G401 (cell line): ENCODE measurements at regions not wholly inside any gene's neighbourhood (a gene's known extent, or its start where the extent isn't known, plus 50 kb on each side); places are given as distances from the start of the nearest gene placed in this dataset.

Experiments
- DNase-seq: peaks from one replicate; pipeline ENCODE4 v3.0.0-alpha.2; 2015; ENCODE audit warnings: low spot score
- in situ Hi-C: cut with HindIII; loops from 2 replicates; pipeline ENCODE4 v1.10.0; 2016; ENCODE audit warnings: low sequenced_read_pairs, mixed read lengths

DNA sequence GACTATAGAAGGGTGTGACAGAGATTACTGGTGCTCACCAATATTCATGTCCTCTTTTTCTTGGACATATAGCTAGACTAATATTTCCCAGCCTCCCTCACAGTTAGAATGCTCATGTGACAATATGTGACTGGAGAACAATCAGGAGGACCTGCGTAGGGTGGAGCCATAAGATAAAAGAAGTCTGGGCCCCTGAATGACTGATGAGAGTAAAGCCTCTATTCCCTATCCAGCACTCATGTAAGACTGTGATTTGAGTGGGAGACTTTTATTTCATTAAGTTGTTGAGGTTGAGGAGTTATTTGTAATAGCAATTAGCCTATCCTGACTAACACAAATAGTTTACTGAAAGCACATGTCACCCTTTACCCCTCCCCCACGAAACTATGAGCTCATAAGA lies 1247.1 kb upstream of the TENM4 start:
- in situ Hi-C loops = no loop called here
- DNase-seq = no peak

DNA sequence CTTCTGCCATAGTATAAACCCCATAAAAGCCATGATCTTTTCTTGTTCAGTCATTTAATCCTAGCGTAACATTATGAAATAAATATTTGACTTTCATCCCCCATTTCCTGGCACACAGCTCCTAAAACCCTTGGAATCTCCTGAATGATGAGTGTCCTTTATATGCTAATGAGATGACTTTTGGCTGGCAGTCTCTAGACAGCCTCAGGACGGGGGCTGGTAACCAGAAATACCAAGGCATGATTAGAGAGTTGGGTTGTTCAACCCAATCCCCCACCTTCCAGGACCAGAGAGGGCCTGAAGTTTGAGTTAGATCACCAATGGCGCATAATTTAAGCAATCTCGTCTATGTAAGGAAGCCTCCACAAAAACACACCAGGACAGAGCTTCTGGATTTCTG lies 1246.1 kb upstream of the TENM4 start:
- DNase-seq = no peak
- in situ Hi-C loops = no loop called here

DNA sequence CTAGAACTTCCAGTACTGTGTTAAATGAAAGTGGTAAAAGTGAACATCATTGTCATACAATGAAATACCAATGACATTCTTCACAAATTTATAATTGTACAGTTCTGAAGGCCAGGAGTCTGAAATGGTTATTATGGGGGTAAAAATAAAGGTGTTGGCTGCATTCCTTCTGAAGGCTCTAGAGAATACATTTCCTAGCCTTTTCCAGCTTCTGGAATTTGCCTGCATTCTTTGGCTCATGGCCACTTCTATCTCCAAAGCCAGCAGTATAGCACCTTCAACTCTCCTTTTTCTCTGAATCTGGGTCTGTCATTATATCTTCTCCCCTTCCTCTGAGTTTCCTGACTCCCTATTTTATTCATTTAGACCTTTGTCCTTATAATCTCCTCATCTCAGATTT lies 1232.7 kb upstream of the TENM4 start:
- no peak for DNase-seq
- in situ Hi-C loops = no loop called here

DNA sequence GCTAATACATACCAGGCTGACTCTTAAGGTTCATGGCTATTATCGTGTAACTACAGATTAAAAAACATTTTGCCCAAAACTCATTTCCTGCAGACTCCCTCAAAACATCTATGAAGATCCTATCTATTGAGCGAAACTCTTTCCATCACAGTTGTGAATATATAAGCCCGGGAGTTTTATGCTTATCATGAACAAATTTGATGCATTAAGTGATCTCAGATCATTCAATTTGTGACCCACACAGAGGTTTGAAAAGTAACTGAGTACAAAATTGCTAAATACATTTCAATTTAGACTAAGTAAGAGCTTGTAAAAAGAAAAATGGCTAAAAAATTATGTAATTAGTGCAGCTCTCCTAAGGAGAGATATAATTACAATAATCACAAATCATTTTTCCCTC lies 1228.8 kb upstream of the TENM4 start:
- DNase-seq = no peak
- in situ Hi-C loops = no loop called here

DNA sequence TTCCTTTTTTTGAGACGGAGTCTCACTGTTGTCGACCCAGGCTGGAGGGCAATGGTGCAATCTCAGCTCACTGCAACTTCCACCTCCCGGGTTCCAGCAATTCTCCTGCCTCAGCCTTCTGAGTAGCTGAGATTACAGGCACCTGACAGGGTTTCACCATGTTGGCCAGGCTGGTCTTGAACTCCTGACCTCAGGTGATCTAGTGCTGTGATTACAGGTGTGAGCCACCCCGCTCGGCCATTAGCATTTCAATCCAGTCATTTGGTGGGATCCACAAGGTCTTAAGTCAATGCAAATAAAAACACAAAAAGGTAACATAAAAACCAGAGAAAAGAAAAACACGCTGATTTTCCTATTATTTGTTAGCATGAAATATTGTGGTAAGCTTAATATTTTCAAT lies 1227.2 kb upstream of the TENM4 start:
- in situ Hi-C loops = no loop called here
- DNase-seq = no peak

DNA sequence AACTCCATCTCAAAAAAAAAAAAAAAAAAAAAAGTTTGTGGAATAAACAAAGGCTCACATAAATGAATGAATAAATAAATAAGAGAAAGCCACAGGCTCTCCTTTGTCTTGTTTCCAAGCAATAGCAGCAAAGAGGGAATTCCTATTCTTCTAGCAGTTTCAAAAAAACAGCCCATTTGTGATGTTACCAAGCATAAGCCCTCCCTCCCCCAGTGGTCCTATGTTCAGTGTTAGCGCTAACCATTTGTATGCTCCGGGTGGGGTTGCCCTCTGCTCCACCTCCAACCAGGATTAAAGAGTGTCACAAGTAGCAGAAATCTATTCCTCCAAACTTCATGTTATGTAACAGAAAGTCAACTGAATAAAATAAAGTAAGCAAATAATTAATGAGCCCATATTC lies 1215.0 kb upstream of the TENM4 start:
- DNase-seq = no peak
- in situ Hi-C loops = no loop called here

DNA sequence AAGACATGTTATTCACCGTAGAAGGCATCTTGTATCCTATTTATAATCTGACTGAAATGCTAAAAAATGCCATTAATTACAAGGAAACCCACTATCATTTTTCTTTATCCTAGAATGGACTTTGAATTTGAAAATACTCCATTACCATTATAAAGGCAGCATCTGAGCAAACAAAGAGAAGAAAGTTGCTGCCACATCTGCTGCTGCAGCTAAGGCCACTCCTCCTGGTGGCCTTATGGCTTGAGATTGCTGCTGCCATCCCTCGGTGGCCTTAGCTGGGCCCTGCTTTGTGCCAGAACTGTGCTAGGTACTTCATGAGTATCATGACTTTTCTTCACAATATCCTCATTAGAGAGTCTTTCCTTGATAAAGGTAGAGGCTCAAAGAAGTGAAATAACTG lies 1210.1 kb upstream of the TENM4 start:
- in situ Hi-C loops = no loop called here
- no peak for DNase-seq

DNA sequence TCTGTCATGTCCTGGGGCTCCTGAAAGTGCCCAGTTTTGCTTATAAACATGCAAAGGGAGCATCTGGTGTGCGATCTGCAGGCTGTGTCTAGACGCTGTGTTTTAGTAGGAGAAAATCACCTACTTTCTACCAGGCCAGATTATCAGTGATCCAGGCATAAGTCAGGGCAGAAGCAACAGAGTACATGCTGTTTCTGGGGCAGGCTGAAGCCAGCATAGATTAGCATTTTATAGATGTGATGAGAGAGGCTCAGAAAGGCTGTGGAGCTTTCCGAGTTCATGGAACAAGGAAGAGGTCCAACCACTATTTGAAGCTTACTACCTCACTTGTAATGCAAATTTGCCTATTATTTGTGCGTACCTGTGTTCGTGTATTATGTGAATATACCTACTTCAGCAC lies 1208.4 kb upstream of the TENM4 start:
- DNase-seq = no peak
- in situ Hi-C loops = no loop called here

DNA sequence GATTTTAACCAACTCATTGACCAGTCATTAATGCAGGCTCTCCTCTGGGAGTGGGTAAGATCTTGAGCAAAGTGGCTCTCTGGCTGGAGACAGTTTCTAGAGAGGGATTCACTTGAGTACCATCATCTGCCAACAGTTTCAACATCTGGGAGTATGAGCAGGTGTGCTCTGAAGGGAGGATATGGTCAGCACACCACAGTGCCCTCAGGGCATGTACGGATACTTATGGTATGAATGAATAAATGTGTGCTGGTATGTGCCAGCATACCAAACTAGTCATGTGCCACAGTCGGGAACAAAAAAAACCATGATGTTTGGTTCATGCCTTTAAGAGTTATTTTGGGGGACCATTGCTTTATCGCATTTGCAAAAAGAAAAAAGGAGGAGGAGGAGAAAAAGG lies 1197.5 kb upstream of the TENM4 start:
- no peak for DNase-seq
- in situ Hi-C loops = no loop called here

DNA sequence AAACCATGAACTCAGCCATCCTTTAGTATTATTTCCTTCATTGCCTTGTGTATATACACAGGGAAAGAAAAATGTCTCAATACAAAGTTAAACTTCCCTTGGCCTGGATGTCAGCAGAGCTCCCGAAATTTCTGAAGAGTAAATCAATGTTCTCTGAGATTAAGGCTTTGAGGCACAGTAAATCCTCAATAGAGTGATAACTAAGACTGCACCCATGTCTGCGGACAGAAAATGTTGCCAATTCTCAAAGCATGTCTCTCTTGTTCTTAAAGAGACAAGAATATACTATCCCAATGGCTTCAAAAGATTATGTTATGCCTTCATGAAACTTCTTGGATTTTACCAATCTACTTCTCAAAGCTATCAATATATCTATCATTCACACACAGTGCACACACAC lies 1196.7 kb upstream of the TENM4 start:
- in situ Hi-C loops = no loop called here
- DNase-seq = no peak

DNA sequence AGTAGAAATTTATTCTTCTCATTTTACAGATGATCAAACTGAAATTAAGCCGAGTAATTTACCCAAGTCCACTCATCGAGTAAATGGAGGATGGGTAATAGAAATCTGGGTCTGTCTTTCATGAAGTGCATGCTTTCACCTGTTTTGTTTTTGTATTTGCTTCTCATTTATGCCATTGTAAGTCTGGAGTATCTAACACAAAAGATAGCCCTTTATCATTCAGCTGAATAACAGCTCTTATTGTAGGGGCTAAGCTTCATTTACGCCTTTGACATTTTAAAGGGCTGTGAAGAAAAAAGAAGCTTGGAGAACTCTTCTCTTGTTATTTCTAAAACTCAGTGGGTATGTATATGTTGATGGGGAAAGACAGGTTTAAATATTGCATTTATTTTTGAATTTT lies 1196.2 kb upstream of the TENM4 start:
- in situ Hi-C loops = no loop called here
- no peak for DNase-seq

DNA sequence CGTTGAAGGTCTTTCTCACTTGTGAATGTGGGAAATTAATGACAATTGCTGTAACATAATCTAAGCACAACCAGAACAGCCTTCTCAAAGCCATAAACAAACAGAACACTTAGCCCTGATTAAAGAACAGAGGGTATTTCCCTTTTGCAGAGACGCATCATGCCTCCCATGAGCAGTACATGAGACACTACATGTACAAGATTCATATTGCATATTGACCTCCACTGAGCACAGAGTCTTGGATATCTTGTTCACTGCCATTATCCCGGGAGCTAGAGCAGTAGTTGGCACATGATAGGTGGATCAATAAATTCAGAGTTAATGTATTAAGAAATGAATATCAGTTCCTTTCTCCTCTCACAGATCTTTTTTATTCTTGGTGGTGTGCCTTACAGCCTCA lies 1194.3 kb upstream of the TENM4 start:
- in situ Hi-C loops = no loop called here
- DNase-seq = no peak

DNA sequence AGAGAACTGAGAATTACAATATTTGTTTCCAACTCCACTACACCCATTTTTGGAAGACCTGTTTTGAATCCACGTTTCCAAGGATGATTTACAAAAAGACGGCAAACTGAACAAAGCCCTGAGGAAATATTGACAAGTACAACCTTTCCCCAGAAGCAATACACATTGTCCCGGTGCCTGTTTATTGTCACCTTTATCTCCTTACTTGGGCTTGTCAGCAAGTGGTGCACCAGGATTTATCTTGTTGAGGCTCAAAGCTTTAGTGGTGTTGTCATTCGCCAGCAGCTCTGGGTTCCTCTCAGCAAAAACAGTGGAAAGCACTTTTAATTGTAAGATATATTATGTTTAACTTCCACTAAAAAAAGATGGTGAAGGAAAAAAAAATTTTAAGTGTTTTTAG lies 1191.9 kb upstream of the TENM4 start:
- in situ Hi-C loops = no loop called here
- DNase-seq = no peak

DNA sequence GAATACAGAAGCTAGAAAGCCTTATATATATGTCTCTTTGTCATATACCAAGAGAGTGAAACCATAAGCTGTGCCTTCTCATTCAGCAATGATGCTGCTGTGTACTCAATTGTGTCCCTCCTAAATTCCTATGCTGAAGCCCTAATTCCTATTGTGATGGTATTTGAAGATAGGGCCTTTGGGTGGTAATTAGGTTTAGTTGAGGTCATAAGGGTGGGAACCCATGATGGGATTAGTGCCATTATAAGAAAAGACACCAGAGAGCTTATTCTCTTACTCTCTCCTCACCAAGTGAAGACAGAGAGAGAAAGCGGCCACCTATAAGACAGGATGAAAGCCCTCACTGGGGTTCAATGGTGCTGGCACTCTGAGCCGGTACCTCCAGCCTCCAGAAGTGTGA lies 1191.3 kb upstream of the TENM4 start:
- no peak for DNase-seq
- in situ Hi-C loops = no loop called here

DNA sequence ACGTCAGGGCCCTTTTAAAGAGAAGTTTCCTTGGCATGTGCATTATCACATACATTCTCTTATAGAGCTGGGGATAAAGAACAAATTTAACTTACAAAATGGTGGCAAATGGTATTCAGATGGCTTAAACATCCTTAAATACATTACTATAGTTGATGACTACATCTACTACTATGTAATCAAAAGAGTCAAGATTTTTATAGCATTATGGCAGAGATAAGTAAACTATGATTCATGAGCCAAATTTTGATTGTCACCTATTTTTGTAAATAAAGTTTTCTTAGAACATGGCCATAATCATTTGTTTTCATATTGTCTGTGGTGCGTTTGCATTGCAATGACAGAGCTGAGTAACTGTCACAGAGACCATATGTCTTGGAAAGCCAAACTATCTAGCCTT lies 1188.6 kb upstream of the TENM4 start:
- in situ Hi-C loops = no loop called here

DNA sequence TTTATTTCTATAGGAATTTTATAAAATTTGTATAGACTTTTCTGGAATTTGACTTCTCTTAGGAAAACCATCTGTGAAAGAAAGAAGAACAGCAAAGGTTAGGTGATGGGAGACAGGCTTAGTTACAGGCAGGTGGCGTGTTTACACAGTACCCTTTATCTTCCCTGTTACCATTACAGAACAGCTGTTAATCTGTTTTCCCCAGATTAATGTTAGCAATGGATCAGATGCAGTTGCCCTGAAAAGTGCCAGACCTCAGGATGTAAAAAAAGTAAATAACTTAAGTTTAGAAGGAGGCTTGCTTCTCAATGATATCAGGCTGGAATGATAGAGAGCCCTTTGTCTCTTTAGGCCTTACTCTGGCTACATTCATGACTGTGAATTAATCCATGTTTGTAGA lies 1186.5 kb upstream of the TENM4 start:
- no peak for DNase-seq
- in situ Hi-C loops = no loop called here

More for the DNA sequence above, 1188.6 kb upstream of the TENM4 start:
- no peak for DNase-seq

DNA sequence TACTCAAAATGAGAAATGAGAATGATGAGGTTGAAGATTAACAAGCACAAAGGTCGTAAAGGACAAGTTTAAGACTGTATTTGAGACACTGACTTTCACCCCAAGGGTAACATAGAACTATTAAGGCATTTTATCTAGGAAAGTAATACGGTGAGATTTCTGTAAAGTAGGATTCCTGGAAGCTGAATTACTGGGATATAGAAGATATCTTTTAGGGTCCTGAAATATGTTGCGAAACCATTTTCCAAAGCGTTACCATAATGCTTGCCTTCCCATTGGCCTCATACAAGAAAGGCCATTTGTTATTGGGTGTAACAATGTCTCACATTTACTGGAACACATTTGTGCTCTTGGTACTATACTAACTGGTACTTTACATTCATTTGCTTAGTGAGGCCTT lies 1185.9 kb upstream of the TENM4 start:
- in situ Hi-C loops = no loop called here
- DNase-seq = no peak

DNA sequence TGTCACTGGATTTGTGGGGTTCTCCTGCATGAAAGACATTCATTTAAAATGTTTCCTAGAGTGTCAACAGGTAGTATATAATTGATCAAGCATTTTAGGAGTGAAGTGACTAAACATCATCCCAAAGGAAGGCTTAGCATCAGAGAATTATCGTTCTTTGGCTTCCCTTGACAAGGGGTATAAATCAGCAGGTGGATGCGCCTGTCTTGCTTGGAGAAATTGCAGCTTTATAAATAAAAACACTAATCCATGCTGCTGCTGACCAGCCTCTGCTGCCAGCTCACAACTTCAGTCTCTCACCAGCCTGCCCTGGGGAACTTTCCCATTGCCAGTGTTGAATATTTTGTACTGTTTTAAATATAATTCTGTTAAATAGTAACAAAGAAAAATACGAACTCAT lies 1184.7 kb upstream of the TENM4 start:
- in situ Hi-C loops = no loop called here
- DNase-seq = no peak

DNA sequence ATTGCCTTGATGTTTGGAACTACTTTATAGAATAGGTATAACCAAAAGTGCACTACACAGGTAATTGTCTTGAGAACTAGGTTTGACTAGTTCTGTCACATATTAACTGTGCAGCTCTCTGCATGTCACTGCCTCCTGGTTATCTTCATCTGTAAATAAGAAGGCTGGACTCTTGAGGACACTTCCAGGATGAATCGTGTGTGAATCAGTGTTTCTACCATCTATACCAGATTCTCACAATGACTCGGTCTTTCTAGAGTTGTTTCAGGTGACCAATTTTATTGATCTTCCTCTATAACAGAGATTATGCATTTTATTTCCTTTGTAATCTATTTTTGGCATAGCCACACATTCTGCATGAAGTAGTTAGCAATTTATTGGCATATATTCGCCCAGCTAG lies 1181.0 kb upstream of the TENM4 start:
- in situ Hi-C loops = no loop called here
- no peak for DNase-seq

DNA sequence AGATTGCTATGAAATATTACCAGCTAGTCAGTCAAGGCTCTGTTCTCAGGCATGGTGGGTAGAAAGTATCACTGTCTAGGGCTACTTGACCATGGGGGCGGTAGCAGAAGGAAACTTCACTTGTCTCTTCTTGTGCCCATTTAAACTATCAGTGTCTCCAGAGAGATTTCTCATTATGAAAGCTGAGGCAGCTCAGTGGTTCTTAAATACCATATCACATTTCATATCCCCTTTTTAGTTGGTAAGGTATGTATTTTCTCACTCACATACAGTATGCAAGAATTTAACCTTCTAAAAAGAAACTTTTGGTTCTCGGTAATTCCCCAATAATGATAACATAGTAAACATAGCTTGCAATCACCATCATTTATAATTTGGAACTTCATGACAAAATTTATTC lies 1180.0 kb upstream of the TENM4 start:
- DNase-seq = no peak

DNA sequence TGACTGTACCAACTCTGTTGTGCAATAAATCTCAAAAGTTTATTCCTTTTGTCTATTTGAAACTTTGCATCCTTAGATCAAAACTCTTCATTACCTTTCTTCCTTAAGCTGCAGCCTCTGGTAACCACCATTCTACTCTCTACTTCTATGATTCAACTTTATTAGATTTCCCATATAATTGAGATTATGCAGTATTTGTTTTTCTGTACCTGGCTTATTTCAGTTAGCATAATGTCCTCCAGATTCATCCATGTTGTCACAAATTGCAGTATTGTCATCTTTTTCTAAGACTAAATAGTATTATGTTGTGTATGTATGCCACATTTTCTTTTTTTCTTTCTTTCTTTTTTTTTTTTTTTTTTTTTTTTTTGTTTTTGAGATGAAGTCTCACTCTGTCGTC lies 1176.3 kb upstream of the TENM4 start:
- in situ Hi-C loops = no loop called here
- DNase-seq = no peak

More for the DNA sequence above, 1180.0 kb upstream of the TENM4 start:
- in situ Hi-C loops = no loop called here

DNA sequence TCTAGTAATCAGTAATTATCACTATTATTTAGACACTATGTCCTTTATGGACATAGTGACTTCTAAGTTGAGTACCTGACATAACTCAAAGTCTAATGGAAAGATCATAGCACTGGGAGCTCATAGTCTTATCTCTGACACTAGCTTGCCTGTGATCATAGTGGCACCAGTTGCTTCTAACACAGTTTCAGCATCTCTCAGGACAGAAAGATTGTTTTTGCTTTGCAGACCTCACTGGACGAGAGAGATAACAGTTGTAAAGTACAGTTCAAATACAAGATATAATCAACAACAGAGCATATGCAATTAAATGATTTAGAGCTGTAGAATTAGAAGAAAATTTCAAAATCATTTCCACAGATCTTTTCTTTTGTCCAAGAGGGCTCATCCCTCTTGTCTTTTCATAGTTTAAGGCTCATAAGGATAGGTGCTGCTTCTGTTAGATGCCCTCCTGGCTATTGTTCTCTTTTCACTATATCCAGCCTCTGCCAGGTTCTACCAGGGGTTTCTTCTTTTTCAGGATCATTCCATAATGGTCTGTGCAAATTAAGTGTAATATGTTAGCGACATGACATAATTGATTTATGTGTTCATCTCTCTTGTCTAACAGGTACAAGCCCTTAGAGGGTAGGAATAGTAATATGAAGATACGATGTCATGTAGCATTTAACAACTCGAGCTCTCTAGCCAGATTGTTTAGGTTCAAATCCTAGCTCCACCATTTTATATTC lies 1175.4 kb upstream of the TENM4 start:
- in situ Hi-C loops = no loop called here
- DNase-seq = no peak
